ENCODE measurements at regions not wholly inside any gene's neighbourhood (a gene's known extent, or its start where the extent isn't known, plus 50 kb on each side); places are given as distances from the start of the nearest gene placed in this dataset.

- POLR2A ChIA-PET, result no interaction called here
- DNase-seq (no peak), ATAC-seq (ENCODE audit: low read depth) (no peak)
- H4K20me1 ChIP-seq (ENCODE audit: control insufficient read depth, insufficient read depth, low read length, poor library complexity, severe bottlenecking), result no peaks in the 10 kb centered on the region
- H3K4me1 ChIP-seq (ENCODE audit: control insufficient read depth in 2 of 2, insufficient read depth in 2 of 2, low read length in 2 of 2), result no peaks in the 10 kb centered on the region
- Mint-ChIP-seq H3K4me3 (no peak overlapping the region), H3K27me3 (peaks cover 22% of the 10 kb centered on the region), H3K4me1 (no peaks in the 10 kb centered on the region), H3K9me3 (ENCODE audit: insufficient read depth) (no peaks in the 10 kb centered on the region), H3K27ac (no peak overlapping the region)
- 81% methylated on average over 4 of the region's 4 CpGs for WGBS (ENCODE audit: insufficient coverage)
- no peak overlapping the region for H2AFZ ChIP-seq (ENCODE audit: insufficient read depth, low read depth, low read length, poor library complexity, severe bottlenecking)
- H3K36me3 ChIP-seq (replicated peaks in 1 of 2; ENCODE audit: control extremely low read depth in 1 of 2, control insufficient read depth in 1 of 2, extremely low read depth in 1 of 2, insufficient read depth in 2 of 2, low read length in 1 of 2), result no peaks in the 10 kb centered on the region
- H3K79me2 ChIP-seq (ENCODE audit: control insufficient read depth, insufficient read depth, low read length), result no peaks in the 10 kb centered on the region
- no peaks in the 10 kb centered on the region for H3K9me3 ChIP-seq (ENCODE audit: control extremely low read depth in 1 of 3, control insufficient read depth in 2 of 3, insufficient read depth in 1 of 3, low read length in 2 of 3)
- CTCF ChIA-PET, result no interaction called here
- no peak overlapping the region for H3K4me3 ChIP-seq (ENCODE audit: control extremely low read depth in 1 of 5, extremely low read depth in 1 of 5, insufficient read depth in 1 of 5, low read depth in 2 of 5, low read length in 4 of 5)
- H3K9ac ChIP-seq (ENCODE audit: low read length), result no peak overlapping the region
- no peak overlapping the region for H3K27ac ChIP-seq (ENCODE audit: low read length in 2 of 2)
- TF ChIP-seq EZH2 (IDR thresholded peaks at IDR 0.05; ENCODE audit: borderline replicate concordance, insufficient read depth, low read depth, low read length, poor library complexity, severe bottlenecking) (no peak), CTCF (IDR thresholded peaks at IDR 0.05) (no peak)
- H3K27me3 ChIP-seq (replicated peaks in 1 of 4; ENCODE audit: control extremely low read depth in 1 of 4, control insufficient read depth in 3 of 4, insufficient read depth in 4 of 4, low read length in 3 of 4), result peaks cover 0 to 3% (median 1%) of the 10 kb centered on the region in 4 experiments
- H3K4me2 ChIP-seq (replicated peaks; ENCODE audit: low read depth, low read length, poor library complexity, severe bottlenecking), result no peak overlapping the region
- intact Hi-C loops (cut with micrococcal nuclease), result no loop called here
These were observed 103.0 kb downstream of the RPL22L1 start for GRCh38 chr3:170766823-170767575.

DNA sequence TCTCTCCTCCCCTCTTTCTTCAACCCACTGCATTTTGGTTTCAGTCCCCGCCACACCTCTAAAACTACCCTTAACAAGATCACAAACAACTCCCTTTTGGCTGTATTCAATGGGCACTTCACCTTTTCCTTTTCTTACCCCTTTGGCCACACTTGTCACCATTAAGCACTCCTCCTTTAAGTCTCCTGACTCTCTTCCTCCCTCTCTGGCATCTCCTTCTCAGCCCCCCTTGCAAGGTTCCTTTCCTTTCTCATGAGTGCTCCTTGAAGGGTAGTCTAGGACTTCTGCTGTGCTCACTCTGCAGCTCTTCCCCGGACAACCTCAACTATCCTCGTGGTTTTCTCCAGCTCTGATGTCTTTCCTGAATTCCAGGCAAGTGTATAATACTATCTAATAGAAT is 103.7 kb downstream of the RPL22L1 start:
- no peak overlapping the region for H3K4me3 Mint-ChIP-seq
- peaks cover 22% of the 10 kb centered on the region for H3K27me3 Mint-ChIP-seq
- H3K4me2 ChIP-seq (replicated peaks; ENCODE audit: low read depth, low read length, poor library complexity, severe bottlenecking), result no peak overlapping the region
- no peaks in the 10 kb centered on the region for H3K4me1 ChIP-seq (ENCODE audit: control insufficient read depth in 2 of 2, insufficient read depth in 2 of 2, low read length in 2 of 2)
- intact Hi-C loops (cut with micrococcal nuclease), result no loop called here
- ATAC-seq (ENCODE audit: low read depth) (no peak), DNase-seq (no peak)
- no peaks in the 10 kb centered on the region for H3K4me1 Mint-ChIP-seq
- no peak overlapping the region for H2AFZ ChIP-seq (ENCODE audit: insufficient read depth, low read depth, low read length, poor library complexity, severe bottlenecking)
- WGBS (ENCODE audit: insufficient coverage), result 92% methylated on average over 1 of the region's 3 CpGs
- ChIA-PET CTCF (no interaction called here), POLR2A (no interaction called here)
- no peak overlapping the region for H3K27ac ChIP-seq (ENCODE audit: low read length in 2 of 2)
- no peaks in the 10 kb centered on the region for H3K79me2 ChIP-seq (ENCODE audit: control insufficient read depth, insufficient read depth, low read length)
- no peak overlapping the region for H3K27ac Mint-ChIP-seq
- no peaks in the 10 kb centered on the region for H3K9me3 Mint-ChIP-seq (ENCODE audit: insufficient read depth)
- H3K9ac ChIP-seq (ENCODE audit: low read length), result no peak overlapping the region
- no peaks in the 10 kb centered on the region for H3K36me3 ChIP-seq (replicated peaks in 1 of 2; ENCODE audit: control extremely low read depth in 1 of 2, control insufficient read depth in 1 of 2, extremely low read depth in 1 of 2, insufficient read depth in 2 of 2, low read length in 1 of 2)
- TF ChIP-seq CTCF (IDR thresholded peaks at IDR 0.05), result no peak
- TF ChIP-seq EZH2 (IDR thresholded peaks at IDR 0.05; ENCODE audit: borderline replicate concordance, insufficient read depth, low read depth, low read length, poor library complexity, severe bottlenecking), result no peak
- no peaks in the 10 kb centered on the region for H4K20me1 ChIP-seq (ENCODE audit: control insufficient read depth, insufficient read depth, low read length, poor library complexity, severe bottlenecking)
- no peak overlapping the region for H3K4me3 ChIP-seq (ENCODE audit: control extremely low read depth in 1 of 5, extremely low read depth in 1 of 5, insufficient read depth in 1 of 5, low read depth in 2 of 5, low read length in 4 of 5)
- no peaks in the 10 kb centered on the region for H3K9me3 ChIP-seq (ENCODE audit: control extremely low read depth in 1 of 3, control insufficient read depth in 2 of 3, insufficient read depth in 1 of 3, low read length in 2 of 3)
- H3K27me3 ChIP-seq (replicated peaks in 1 of 4; ENCODE audit: control extremely low read depth in 1 of 4, control insufficient read depth in 3 of 4, insufficient read depth in 4 of 4, low read length in 3 of 4), result peaks cover 0 to 3% (median 1%) of the 10 kb centered on the region in 4 experiments
